BE2C (cell line): ENCODE measurements at regions not wholly inside any gene's neighbourhood (a gene's known extent, or its start where the extent isn't known, plus 50 kb on each side); places are given as distances from the start of the nearest gene placed in this dataset.

ENCODE experiments used
- DNase-seq: peaks from one replicate; pipeline ENCODE4 v3.0.0-alpha.2; 2020
- H3K27me3 ChIP-seq: fragments of 250-450 bp; sonication (Bioruptor Pico); 2 replicates; pipeline ENCODE4 v1.5.1; 2020; ENCODE audit warnings: mild to moderate bottlenecking
- H3K36me3 ChIP-seq: fragments of 250-450 bp; sonication (Bioruptor Pico); 2 replicates; pipeline ENCODE4 v1.5.1; 2020; ENCODE audit warnings: mild to moderate bottlenecking
- H3K4me1 ChIP-seq: fragments of 250-450 bp; sonication (Bioruptor Pico); 2 replicates; pipeline ENCODE4 v1.5.1; 2020
- H3K4me3 ChIP-seq: 2 replicates; pipeline ENCODE4 v1.5.1; 2011; ENCODE audit warnings: low read depth, low read length
- H3K9me3 ChIP-seq: fragments of 250-450 bp; sonication (Bioruptor Pico); 2 replicates; pipeline ENCODE4 v1.5.1; 2020
- TF ChIP-seq, protein P1 (sequence below): IDR thresholded peaks from 2 replicates; pipeline ENCODE4 v1.5.1; 2012; ENCODE audit warnings: mild to moderate bottlenecking, low read depth, low read length

DNA sequence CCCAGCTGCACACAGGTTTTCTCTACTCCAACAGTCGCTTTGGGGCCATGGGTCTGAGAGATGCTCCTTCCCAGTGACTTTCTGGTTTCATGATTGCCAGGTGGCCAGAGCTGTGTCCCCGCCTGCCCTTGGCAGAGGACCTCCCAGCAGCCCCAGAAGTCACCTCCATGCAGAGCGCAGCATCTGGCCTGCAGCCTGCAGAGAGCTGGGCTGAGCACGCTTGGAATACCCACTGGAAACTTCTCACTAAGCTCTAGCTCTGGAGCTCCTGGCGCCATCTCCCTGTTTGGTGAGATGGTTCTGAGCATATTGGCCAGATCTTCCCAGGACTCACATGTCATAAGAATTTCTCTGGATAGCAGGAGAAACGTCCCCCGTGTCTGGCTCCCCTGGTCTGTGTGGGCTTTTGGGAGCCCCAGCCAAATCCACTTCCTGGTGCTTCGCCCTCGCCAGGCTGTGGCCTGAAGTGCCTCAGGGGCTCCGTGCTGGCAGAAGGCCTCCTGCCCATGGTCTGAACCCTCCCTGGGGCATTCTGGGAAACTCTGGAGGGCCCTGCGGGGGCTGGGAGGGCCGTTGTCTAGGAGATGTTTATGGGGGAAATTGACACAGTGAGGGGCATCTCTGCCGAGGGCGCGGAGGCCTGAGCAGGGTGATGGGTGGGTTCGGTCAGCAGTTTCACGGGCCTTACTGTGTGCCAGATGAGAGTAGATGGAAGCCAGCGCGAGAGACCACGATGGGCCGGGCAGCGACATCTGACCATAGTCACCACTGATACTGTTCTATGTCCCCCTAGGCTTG lies 73.2 kb upstream of the CIBAR2 start:
- DNase-seq = no peak
- TF ChIP-seq, protein P1, sequence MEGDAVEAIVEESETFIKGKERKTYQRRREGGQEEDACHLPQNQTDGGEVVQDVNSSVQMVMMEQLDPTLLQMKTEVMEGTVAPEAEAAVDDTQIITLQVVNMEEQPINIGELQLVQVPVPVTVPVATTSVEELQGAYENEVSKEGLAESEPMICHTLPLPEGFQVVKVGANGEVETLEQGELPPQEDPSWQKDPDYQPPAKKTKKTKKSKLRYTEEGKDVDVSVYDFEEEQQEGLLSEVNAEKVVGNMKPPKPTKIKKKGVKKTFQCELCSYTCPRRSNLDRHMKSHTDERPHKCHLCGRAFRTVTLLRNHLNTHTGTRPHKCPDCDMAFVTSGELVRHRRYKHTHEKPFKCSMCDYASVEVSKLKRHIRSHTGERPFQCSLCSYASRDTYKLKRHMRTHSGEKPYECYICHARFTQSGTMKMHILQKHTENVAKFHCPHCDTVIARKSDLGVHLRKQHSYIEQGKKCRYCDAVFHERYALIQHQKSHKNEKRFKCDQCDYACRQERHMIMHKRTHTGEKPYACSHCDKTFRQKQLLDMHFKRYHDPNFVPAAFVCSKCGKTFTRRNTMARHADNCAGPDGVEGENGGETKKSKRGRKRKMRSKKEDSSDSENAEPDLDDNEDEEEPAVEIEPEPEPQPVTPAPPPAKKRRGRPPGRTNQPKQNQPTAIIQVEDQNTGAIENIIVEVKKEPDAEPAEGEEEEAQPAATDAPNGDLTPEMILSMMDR = no peak
- no peaks in the 10 kb centered on the region for H3K27me3 ChIP-seq
- peaks cover 41% of the 10 kb centered on the region for H3K36me3 ChIP-seq
- H3K4me3 ChIP-seq = no peak overlapping the region
- peaks cover 16% of the 10 kb centered on the region for H3K4me1 ChIP-seq
- H3K9me3 ChIP-seq = 0 out of 2 replicates have a peak, but pooled peaks cover 3% of the 10 kb centered on the region

DNA sequence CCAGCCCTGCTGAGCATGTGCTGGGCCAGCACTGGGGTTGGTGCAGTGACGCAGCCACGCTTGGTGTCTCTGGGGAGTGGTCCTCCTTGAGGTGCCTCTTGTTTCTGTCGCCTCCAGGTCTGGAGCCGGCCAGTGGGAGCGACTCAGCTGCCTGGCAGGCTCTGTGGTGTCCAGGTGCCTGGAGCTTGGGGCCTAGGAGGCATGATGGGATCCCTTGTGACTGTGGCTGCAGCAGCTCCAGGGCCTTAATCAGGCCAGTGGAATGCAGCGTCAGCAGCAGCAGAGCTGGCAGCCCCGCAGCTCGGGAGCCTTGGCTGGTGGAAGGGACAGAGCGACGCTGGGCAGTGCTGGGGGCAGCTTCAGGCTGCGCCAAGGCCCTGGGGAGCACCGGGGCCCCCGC lies 74.7 kb upstream of the CIBAR2 start:
- Histone ChIP-seq H3K27me3 (no peaks in the 10 kb centered on the region), H3K36me3 (peaks cover 41% of the 10 kb centered on the region), H3K9me3 (0 out of 2 replicates have a peak, but pooled peaks cover 3% of the 10 kb centered on the region), H3K4me1 (peaks cover 10% of the 10 kb centered on the region), H3K4me3 (no peak overlapping the region)
- TF ChIP-seq, protein P1 = no peak
- DNase-seq = peak; percentile 76

DNA sequence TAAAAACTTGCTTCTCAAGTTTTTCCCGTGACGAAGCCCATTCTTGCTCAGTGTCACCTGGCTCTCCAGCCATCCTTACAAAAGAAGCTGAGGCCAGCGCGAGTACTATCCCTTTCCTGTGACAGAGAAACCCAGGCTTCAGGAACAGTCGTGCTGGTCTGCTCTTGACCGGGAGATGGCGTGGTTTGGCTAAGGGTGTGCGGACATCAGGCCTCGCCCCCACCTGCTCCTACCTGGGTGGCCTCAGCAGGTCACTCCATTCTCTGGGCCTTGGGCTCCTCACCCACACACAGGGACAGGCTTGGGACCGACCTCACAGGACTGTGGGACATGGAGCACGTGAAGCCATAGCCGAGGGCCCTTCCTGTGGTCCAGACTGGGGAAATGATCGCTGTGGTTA lies 75.2 kb upstream of the CIBAR2 start:
- DNase-seq = no peak
- H3K27me3 ChIP-seq = no peaks in the 10 kb centered on the region
- 0 out of 2 replicates have a peak, but pooled peaks cover 3% of the 10 kb centered on the region for H3K9me3 ChIP-seq
- peaks cover 38% of the 10 kb centered on the region for H3K36me3 ChIP-seq
- TF ChIP-seq, protein P1 = no peak
- H3K4me1 ChIP-seq = peaks cover 13% of the 10 kb centered on the region
- H3K4me3 ChIP-seq = no peak overlapping the region

DNA sequence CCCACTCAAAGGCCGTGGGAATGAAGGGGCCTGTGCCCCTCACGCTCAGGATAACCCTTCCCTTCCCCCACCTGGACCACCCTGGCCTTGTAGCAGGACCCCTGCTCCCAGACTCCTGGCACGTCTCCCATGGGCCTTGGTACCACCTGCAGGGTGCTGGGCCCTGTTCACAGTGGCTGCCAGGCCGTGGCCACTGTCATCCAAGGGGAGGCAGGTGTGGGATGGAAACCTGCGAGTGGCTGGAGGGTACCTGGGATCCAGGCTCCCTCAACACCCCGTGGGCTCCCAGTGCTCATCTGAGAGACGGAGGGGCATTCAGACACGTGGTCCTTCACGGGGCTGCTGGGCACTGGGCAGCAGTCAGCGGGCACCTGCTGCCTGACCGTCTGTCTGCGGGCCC lies 75.6 kb upstream of the CIBAR2 start:
- peaks cover 33% of the 10 kb centered on the region for H3K36me3 ChIP-seq
- peaks cover 17% of the 10 kb centered on the region for H3K4me1 ChIP-seq
- H3K4me3 ChIP-seq = no peak overlapping the region
- 0 out of 2 replicates have a peak, but pooled peaks cover 3% of the 10 kb centered on the region for H3K9me3 ChIP-seq
- no peaks in the 10 kb centered on the region for H3K27me3 ChIP-seq
- TF ChIP-seq, protein P1 = no peak
- no peak for DNase-seq

DNA sequence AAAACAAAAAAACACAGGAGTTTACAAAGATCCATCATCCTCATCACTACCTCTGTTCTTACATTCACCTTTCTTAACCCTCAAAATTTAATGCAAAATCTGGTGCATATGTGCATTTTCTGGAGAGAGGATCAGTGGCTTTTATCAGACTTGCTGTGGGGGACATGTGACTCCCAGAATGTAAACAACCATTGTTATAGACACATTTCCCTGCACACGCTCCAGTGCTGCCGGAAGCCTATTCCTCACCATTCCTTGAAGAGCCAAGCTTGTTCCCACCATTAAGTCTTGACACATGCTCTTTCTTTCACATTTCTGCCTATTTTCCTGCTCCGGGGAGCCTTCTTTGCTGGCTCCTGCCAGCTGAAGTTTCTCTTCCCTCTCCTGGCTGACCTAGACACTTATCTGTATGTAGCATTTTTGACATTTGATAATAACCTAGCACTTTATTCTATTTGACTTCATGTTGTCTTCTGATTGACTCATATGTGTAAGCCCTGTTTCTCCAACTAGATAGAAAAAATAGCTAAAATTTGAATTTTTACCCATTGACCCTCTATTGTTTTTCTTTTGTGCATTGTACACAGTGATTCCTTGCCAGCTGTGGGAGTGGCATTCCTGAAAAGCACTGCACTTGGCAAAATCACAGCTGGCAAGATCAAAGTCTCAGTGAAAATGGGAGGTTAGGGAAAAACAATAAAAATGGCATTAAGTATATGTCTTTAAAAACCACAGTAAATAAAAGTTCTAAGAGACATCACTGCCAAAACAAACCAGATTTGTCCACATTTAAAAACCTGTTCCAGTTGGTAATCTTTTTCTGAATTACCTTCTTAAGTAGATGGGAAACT lies 76.8 kb upstream of the CIBAR2 start:
- Histone ChIP-seq H3K4me1 (peaks cover 19% of the 10 kb centered on the region), H3K36me3 (peaks cover 22% of the 10 kb centered on the region), H3K4me3 (no peak overlapping the region), H3K9me3 (0 out of 2 replicates have a peak, but pooled peaks cover 2% of the 10 kb centered on the region), H3K27me3 (no peaks in the 10 kb centered on the region)
- TF ChIP-seq, protein P1 = no peak
- no peak for DNase-seq
